ENCODE measurements at regions not wholly inside any gene's neighbourhood (a gene's known extent, or its start where the extent isn't known, plus 50 kb on each side); places are given as distances from the start of the nearest gene placed in this dataset.

DNA sequence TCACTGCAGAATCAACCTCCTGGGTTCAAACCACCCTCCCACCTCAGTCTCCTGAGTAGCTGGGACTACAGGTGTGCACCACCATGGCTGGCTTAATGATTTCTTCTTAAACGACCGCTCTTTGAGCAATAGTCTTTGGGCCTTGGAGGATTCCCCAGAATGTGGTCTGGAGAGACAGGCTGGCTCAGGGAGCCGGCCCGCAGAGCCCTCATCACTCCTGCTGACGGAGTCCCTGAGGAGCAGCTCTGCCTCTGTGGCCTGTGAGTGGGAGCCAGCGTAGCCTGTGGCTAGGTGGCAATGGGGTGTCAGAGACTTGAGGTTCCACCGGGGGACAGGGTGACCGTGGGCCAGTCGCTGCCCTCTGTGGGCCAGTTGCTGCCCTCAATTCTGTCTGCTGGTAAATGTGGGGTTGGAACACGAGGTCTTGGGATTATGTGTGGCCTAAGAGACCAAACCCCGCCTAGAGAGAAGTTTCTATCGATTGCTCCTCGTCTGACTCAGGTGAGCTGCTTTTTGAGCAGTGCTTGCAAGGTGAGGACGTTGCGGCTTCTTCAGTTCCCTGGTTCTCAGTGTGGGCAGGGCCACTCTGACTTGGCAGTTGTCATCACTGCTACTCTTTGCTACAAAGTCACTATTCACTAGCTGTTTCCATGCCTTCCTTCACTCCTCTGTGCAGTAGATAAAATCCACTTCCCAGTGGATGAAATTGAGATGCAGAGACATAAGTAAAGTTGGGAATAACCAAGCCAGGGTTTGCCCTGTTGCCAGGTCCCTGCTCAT, 124.8 kb upstream of the NECTIN1 start:
- DNase-seq (ENCODE audit: low spot score), result no peak

DNA sequence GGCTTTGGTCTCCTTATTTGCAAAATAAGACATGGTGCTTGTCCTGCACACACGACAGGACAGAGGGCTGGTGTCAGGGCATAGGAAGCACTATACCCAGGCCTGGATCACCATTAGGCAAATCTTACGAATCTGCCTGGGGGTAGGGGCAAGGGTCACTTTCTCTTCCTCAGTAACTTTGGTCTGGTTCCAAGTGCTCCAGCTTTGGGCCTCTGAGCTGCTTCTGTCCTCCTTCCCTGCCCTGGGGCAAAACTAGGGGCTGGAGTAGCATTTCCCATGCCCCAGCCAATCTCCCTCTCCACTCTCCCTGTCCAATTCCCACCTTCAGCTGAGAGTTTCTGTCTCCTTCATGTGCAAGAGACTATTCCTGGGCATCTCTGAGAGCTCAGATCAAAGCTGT, 123.7 kb upstream of the NECTIN1 start:
- no peak for DNase-seq (ENCODE audit: low spot score)

DNA sequence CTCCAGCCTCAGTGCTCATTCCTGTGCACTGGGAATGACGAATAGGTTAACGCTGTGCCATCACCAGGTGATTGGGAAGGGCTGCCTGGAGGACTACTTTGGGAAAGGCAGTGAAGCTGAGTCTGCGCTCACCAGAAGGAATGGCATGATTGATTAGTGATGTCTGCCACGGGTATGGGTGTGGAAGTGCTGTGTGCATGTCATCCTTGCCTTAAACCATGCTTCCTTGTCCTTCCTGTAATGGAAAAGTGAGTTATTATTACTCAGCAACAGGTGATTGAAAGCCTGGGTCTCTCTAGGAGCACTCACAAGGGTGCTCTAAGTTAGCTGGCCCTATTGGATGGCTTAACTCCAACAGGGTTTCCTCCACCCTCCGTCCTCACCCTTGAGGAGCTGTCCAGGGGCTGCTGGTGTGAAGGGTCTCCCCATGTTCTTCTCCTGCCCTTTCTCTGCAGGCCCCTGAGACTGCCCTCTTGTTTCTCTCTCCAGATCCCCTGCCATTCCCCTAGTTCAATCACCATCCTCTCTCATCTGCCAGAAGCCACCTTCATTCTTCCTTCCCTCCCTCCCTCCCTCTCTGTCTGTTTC, 121.9 kb upstream of the NECTIN1 start:
- DNase-seq (ENCODE audit: low spot score), result no peak

DNA sequence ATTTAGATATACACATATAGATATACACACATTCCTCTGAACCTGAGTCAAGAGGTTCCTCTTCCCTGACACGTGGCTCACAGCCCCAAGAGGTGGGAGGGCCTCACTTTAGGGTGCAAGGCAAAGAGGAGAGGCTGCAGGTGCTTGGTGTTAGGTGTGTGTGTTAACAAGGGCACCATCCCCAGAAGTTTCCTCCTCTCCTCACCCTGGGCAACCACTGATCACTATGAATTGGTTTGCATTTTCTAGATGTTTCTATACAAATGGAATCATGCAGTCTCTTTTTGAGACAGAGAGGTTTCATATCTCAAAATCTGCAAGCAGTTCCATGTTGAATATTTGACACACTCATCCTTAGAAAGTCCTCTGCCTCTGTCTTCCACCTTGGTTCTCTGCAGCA, 120.9 kb upstream of the NECTIN1 start:
- no peak for DNase-seq (ENCODE audit: low spot score)

DNA sequence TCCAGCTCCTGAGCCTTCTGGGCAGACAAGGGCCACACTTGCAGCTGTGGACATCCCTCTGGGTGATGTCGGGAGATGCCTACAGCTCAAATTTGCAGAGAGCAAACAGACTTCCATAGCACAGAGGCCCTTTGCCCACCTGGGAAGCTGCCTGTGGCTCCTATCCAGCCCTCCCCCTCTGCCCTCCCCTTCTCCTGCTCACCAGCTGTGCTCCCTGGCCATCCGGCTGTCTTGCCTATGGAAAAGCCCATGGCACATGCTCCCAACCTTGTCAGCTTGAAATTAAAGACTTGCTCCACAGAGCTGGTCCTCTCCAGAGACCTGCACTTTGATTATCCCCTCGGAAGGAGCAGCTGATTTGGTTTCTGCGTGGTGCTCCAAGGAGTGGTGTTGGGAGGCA, 118.9 kb upstream of the NECTIN1 start:
- DNase-seq (ENCODE audit: low spot score), result no peak

DNA sequence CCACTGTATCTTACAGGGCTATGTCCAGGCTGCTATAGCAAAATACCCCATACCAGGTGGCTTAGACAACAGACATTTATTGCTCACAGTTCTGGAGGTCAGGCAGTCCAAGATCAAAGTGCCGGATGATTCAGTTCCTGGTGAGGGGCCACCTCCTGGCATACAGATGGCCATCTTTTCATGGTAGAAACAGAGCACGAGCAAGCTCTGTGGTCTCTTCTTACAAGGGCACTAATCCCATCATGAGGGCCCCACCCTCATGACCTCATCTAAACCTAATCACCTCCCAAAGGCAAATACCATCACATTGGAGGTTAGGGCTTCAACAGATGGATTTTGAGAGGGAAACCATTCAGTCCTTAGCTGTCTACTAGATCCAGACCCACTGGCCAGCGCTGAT, 117.4 kb upstream of the NECTIN1 start:
- no peak for DNase-seq (ENCODE audit: low spot score)

DNA sequence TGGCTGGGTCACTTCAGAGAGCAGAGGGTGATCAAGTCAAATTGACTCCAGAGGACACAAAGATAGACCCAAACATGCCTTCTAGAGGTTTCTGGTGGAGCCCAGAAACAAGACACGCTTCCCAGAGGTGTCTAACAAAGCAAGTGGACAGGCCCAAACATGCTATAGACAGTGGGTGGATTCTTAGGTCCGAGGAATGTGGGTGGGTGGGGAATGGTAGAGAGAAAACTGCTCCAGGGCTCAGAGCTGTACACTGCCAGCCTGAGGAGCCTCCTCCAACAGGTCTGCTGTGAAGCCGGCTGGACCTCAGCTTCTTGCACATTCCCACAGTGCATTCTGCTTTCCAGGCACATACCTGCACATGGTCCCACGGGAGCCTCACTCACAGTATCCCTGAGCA, 116.8 kb upstream of the NECTIN1 start:
- DNase-seq (ENCODE audit: low spot score), result no peak

DNA sequence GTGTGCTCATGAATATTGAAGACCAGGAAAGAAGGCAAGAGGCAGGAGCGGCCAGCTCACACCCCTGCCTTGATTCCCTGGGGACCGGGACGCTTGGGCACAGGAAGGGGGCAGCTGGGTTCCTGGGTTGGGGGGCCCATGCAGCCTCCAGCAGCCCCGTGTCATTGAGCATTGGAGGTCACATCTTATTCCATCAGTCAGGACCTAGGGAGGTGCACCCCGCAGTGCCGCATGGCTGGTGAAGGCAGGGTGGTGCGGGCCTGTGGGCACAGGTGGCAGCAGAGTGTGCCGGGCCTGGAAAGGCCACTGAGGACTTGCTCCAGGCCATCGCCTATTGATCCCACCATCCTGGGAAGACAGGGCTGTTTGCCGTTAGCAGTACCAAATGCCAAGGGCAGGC, 116.3 kb upstream of the NECTIN1 start:
- no peak for DNase-seq (ENCODE audit: low spot score)

DNA sequence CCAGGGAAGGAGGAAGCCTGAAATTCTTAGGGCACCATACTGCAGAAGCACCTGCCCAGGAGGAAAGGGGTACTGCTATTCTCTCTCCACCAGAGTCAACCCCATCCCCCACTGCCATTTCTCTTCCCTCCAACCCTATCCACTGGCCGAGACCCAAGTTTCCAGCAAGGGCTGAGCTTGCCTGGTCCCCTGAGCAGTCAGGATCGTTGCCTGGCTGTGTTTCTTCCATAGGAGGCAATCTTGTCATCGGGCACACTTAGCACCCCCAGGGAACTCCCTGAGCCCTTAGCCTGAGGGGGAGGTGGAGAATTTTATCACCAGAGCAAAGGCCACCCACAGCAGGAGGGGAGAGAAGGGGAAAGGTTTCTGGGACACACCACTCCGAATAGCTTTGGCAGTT, 115.8 kb upstream of the NECTIN1 start:
- no peak for DNase-seq (ENCODE audit: low spot score)

DNA sequence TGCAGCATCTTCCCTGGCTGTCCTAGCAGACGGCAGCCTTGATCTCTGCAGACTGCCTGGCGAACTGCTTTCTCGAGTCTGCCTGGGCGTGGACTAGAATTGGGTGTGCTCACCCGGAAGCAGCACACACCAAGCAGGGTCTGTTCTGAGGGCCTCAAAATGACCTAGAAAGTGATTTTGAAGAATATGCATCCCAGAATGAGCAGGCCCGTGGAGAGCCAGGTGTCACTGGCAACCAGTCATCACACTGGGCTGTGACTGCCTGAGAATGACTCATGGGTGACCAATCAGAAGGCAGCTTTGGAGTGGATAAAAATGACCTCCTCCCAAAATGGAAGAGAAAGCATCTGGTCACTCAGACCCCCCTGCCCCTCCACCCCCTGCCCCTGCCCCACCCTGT, 114.9 kb upstream of the NECTIN1 start:
- no peak for DNase-seq (ENCODE audit: low spot score)

DNA sequence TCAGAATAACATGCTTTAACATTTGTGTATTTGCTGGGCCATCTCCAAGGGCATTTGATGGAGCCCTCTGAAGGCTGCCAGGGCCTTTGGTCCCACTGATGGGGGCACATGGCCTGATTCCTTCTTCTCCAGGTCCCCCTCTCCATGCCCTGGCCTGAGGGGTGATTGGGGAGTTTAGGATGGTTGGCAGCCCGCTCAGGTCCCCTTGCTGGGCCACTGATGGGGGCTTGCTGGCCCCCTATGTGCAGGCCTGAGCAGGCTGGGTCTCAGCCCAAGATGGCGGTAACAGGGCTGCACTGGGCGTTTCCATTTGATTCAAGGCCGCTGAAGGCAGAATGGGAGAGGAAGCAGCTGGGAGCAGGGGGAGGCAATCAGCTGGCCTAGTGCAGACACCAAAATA, 113.7 kb upstream of the NECTIN1 start:
- no peak for DNase-seq (ENCODE audit: low spot score)

DNA sequence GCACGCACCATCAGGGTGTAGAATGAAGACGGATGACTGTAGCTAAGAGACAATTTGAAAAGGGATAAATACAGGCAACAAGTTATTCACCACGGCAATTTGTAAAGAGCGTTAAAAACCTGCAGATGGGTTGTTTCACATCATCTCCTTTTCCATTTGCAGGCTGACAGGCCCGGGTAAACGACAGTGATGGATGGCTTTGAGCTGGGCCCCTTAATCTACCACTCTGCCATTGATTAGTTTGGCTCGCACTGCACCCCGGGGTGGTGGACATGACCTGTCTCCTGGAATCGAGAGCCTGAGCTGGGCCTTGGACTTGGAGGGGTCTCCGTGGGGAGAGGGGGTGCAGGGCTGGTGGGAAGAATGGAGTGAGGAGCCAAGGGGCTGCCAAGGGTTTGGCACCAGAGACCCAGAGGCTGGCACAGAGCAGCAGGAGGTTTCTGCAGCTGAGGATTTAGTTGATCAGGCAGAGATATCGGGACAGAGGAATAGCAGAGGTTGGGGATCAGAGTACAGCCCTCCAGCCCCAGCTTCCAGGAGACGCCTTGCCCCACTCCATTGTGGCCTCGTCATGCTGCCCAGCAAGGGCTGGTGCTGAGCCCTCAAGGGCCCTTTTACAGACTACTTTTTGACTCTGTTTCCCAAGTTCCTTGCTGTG, 110.6 kb upstream of the NECTIN1 start:
- DNase-seq (ENCODE audit: low spot score), result no peak

DNA sequence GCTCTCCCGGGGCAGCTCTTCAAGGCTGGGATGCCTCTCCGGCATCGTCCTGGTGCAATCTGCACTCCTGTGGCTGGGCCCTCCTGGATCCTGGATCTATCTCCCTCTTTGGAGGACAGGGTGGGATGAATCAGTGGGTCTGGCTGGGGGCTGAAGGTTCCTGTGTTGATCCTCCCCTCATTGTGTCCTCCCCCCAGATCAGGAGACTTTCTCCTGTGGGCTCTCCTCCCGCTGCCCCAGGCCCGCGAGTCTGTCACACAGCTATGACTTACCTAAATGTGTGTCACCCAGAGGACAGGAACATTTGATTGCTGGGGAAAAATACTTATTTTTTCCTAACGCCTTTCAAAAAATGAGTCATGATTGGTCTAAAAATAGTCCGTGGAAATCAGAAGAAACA, 106.8 kb upstream of the NECTIN1 start:
- no peak for DNase-seq (ENCODE audit: low spot score)

DNA sequence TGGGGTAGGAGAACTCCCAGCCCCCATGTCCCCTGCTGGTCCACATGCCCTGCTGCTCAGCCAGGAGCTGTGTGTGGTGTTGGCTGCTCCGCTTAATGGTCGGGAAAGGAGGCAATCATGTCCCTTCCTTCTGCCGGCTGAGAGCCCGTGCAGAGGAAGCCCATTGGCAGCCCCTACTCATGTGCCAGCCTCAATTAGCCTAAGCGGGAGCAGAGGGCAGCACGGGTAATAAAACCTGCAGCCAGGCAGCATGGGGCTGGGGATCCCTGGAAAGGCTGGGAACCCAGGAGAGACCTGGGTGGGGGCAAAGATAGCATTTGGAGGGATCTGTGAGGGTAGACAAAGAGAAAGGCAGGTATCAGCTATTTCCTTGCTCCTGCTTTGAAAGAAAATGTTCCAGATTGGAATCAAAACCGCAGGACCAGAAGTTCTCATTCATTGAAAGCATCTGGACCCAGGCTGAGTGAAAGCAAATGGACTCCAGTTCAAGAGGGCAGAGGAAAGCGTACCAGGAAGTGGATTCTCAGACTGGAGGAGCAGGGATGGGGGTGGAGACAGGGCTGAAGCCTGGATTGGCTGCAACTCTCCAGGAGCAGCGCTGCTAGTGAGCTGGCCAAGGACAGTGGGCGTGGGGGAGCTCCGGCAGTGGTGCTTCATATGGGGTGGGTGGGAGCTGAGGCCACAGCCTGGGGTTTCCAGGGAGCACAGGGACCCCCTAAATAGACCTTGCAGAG, 103.4 kb upstream of the NECTIN1 start:
- peak; percentile 73 for DNase-seq (ENCODE audit: low spot score)

DNA sequence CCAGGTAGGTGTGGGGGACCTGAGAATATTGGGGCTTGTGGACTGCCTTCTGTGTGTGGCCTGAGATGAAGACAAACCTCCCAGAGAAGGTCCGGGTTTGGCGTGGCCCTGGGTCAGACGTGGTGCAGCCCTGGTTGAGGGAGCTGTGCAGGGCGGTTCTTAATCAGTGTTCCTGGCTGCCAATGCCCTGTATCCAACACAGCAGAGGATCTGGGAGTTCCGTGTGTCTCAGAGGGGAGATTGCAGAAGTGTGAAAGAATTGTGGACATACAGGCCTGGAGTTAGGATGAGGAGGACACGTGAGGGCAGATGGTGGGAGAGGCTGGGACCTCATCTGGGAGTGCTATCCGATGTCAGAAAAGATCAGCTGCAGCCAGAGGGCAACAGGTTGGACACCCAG, 102.0 kb upstream of the NECTIN1 start:
- no peak for DNase-seq (ENCODE audit: low spot score)

DNA sequence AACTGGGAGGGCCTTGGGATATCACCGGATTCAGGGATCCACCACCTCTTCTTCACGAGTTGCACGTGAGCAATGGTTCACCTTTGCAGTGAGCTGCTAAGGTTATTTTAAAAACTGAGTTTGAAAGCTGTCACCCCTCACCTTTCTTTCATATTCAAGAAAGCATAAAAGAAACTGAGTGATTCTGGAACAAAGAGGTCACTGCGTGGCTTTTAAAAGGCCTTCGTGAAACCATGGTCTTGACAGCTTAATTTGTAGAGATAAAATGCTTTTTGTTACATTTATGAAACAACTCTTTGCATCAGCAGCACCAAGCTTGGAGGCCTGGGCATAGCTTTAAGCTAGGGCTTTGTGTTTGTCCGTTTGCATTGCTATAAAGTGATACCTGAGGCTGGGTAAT, 101.4 kb upstream of the NECTIN1 start:
- no peak for DNase-seq (ENCODE audit: low spot score)

DNA sequence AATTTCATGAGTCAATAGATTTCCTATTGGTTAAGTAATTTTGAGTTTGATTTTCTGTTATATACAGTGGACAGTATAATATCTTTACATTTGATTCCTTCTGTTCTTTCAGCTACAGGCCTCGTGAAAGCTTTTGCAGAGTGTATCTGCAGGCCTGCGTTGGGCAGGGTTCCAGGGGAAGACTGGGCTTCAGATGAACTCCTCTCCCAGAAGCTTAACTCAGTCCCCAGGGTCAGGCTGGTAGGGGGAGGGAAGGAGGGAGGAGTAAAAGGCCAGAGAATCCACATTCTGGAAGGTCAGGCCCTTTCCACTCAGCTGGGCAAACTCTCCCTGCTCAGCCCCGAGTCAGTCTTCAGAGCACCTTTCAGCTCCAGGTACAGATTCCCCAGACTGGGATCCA, 100.4 kb upstream of the NECTIN1 start:
- DNase-seq (ENCODE audit: low spot score), result no peak

DNA sequence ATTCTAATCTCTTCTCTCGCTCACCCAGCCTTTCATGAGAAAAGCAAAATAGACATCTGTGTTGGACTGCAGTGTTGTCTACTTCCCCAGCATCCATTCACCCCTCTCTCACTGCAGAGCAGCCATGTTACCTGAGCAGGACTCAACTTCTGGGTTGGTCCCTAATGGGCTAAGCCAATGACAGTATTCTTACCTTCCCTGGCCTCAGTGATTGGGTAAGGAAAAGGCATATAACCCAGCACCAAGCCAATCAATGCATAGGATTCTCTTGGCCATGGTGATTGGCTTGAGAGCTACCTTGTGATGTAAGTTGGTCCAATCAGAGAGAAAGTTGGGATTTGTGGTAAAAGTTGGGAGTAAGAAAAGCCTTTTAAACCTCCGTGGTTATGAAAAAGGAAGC, 99.8 kb upstream of the NECTIN1 start:
- DNase-seq (ENCODE audit: low spot score), result no peak

DNA sequence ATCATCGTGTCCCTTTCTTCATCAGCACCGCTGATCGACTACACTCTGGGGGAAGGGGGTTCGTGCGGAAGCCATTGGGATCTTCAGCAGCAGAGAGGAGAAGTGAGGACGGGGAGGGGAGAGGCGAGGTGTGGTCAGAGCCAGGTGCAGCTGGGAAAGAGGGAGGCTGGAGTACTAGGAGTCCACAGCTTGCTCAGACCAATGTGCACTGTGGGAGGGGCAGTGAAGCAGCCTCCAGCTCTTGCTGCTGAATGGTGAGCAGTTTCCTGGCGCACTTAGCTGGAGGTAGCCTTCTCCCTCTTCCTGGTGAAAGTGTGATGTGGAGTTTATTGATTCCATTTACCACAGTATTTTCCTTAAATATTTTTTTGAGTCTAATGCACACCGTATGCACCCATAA, 99.0 kb upstream of the NECTIN1 start:
- no peak for DNase-seq (ENCODE audit: low spot score)

DNA sequence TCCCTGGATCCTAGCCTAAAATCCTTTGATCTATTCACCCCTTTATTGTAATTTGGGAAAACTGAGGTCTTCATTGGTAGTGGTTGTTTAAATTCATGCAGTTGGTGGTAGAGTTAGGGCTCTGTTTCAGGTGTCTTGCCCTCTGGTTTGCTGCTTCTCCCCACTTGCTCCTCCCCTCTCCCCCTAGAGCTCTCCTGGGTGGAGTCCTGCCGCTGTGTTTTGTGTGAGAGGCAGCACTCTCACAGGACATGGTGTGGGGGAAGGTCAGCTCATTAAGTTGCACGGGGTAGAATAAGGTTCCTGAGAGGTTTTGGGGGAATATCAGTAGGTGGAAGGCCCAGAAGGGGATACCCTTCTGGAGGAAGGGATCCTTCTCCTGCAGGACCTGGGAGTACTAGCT, 98.1 kb upstream of the NECTIN1 start:
- no peak for DNase-seq (ENCODE audit: low spot score)

DNA sequence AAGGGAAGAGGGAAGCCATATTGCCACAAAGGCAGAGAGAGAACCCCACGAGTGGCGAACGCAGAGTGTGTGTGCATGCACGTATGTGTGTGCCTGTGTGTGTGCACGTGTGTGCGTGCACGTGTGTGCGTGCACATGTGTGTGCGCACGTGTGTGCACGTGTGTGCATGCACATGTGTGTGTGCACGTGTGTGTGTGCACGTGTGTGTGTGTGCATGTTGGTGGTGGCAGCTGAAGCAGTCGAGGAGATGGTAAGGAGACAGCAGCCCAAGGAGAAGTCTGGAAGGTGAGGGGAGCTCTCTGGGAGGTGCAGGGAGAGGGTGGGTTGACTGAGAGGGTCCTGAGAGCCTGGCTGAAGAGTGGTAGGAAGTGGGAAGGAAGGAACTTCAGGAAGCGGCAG, 94.1 kb upstream of the NECTIN1 start:
- DNase-seq (ENCODE audit: low spot score), result no peak

DNA sequence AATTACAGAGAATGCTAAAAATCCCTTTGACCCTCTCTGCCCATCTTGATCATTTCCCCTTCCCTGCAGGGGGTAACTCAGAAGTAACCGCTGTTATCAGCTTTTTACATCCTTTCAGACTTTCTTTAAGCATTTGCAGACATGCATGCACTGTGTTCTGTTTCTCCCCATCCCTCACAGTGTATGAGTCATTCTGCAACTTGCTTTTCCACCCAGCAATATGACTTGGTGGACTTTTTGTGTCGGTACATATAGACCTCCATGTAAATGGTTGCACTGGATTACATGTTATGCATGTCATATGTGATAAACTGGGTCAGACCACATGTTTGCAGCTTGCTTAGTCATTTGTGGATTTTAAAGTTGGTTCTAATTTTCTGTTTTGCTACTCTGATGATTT, 87.7 kb upstream of the NECTIN1 start:
- no peak for DNase-seq (ENCODE audit: low spot score)

DNA sequence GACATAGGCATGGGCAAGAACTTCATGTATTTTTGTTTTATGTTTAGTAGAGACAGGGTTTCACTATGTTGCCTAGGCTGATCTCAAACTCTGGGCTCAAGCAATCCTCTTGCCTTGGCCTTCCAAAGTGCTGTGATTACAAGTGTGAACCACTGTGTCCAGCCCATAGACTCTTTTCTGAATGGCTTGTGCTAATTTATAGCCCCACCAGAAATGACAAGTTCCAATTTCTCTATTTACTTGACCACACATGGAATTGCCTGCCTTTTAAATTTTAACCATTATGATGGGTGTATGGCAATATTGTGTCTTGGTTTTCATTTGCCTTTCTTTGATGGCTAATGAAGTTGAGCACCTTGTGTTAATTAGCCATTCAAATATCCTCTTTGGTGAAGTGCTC, 85.8 kb upstream of the NECTIN1 start:
- DNase-seq (ENCODE audit: low spot score), result no peak

Measured in GM03348 (cell line).